Smooth muscle cell (in vitro differentiated cells): ENCODE measurements at regions not wholly inside any gene's neighbourhood (a gene's known extent, or its start where the extent isn't known, plus 50 kb on each side); places are given as distances from the start of the nearest gene placed in this dataset.
A peak's percentile ranks its signal among the peaks of the same experiment; 100 is the strongest.

Experiments used
- DNase-seq: peaks from one replicate; lab custom pipeline; 2025; ENCODE audit not compliant: unreplicated experiment; lab: John Stamatoyannopoulos, UW
- H2AFZ ChIP-seq: fragments of 200-600 bp; sonication (generic); 2 replicates; pipeline ENCODE4 v1.6.0; 2016; ENCODE audit warnings: antibody characterized with exemption, low read depth, mild to moderate bottlenecking
- H3F3A ChIP-seq: fragments of 200-600 bp; sonication (generic); 2 replicates; pipeline ENCODE4 v1.6.0; 2017; ENCODE audit warnings: antibody characterized with exemption, low read depth
- H3K27ac ChIP-seq: fragments of 200-600 bp; sonication (generic); 2 replicates; pipeline ENCODE4 v1.5.1; 2016; ENCODE audit warnings: low read depth, mild to moderate bottlenecking
- H3K27me3 ChIP-seq: fragments of 200-600 bp; sonication (generic); 2 replicates; pipeline ENCODE4 v1.6.1; 2016; ENCODE audit warnings: low read depth, mild to moderate bottlenecking
- H3K36me3 ChIP-seq: fragments of 200-600 bp; sonication (generic); 2 replicates; pipeline ENCODE4 v1.5.1; 2016; ENCODE audit warnings: low read depth
- H3K4me1 ChIP-seq: fragments of 200-600 bp; sonication (generic); 2 replicates; pipeline ENCODE4 v1.5.1; 2016; ENCODE audit warnings: low read depth
- H3K4me2 ChIP-seq: fragments of 200-600 bp; sonication (generic); 2 replicates; pipeline ENCODE4 v1.6.0; 2016; ENCODE audit warnings: mild to moderate bottlenecking
- H3K4me3 ChIP-seq: fragments of 200-600 bp; sonication (generic); 2 replicates; pipeline ENCODE4 v1.5.1; 2016; ENCODE audit warnings: mild to moderate bottlenecking
- H3K79me2 ChIP-seq: fragments of 200-600 bp; sonication (generic); 2 replicates; pipeline ENCODE4 v1.6.0; 2016; ENCODE audit warnings: low read depth, mild to moderate bottlenecking
- H3K9ac ChIP-seq: fragments of 200-600 bp; sonication (generic); 2 replicates; pipeline ENCODE4 v1.6.0; 2016; ENCODE audit warnings: low read depth
- H3K9me3 ChIP-seq: fragments of 200-600 bp; sonication (generic); replicated peaks from 2 replicates; pipeline ENCODE4 v1.5.1; 2016; ENCODE audit warnings: low read depth
- H4K20me1 ChIP-seq: fragments of 200-600 bp; sonication (generic); 2 replicates; pipeline ENCODE4 v1.6.0; 2016; ENCODE audit warnings: low read depth
- WGBS: methylation state at CpG from one replicate; pipeline ENCODE4 v1.1.7; 2016; ENCODE audit warnings: low lambda C conversion rate; 5-methylcytosine and 5-hydroxymethylcytosine counted together
- TF ChIP-seq, protein P1 (sequence below): fragments of 200-600 bp; sonication (generic); IDR thresholded peaks from 2 replicates; pipeline ENCODE4 v1.5.1; 2017; ENCODE audit warnings: borderline replicate concordance, mild to moderate bottlenecking, antibody characterized with exemption; ENCODE audit not compliant: insufficient read depth, poor library complexity, severe bottlenecking

GRCh38 chr4:102168580-102168979 lies 176.7 kb downstream of the SLC39A8 start:
- Histone ChIP-seq H2AFZ (peak overlapping the region; percentile 43), H3K4me1 (no peaks in the 10 kb centered on the region), H3K4me3 (no peak overlapping the region), H3K9me3 (no peaks in the 10 kb centered on the region), H3K9ac (no peak overlapping the region), H3K4me2 (no peak overlapping the region), H3K36me3 (no peaks in the 10 kb centered on the region), H3F3A (no peaks in the 10 kb centered on the region), H4K20me1 (no peaks in the 10 kb centered on the region), H3K27ac (no peak overlapping the region), H3K27me3 (no peaks in the 10 kb centered on the region), H3K79me2 (no peaks in the 10 kb centered on the region)
- 84% methylated on average over 4 of the region's 4 CpGs for WGBS
- TF ChIP-seq, protein P1, sequence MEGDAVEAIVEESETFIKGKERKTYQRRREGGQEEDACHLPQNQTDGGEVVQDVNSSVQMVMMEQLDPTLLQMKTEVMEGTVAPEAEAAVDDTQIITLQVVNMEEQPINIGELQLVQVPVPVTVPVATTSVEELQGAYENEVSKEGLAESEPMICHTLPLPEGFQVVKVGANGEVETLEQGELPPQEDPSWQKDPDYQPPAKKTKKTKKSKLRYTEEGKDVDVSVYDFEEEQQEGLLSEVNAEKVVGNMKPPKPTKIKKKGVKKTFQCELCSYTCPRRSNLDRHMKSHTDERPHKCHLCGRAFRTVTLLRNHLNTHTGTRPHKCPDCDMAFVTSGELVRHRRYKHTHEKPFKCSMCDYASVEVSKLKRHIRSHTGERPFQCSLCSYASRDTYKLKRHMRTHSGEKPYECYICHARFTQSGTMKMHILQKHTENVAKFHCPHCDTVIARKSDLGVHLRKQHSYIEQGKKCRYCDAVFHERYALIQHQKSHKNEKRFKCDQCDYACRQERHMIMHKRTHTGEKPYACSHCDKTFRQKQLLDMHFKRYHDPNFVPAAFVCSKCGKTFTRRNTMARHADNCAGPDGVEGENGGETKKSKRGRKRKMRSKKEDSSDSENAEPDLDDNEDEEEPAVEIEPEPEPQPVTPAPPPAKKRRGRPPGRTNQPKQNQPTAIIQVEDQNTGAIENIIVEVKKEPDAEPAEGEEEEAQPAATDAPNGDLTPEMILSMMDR, result no peak
- DNase-seq, result no peak

GRCh38 chr4:102165584-102165983 lies 179.7 kb downstream of the SLC39A8 start:
- H3K36me3 ChIP-seq, result no peaks in the 10 kb centered on the region
- H3K79me2 ChIP-seq, result no peaks in the 10 kb centered on the region
- no peaks in the 10 kb centered on the region for H3K4me1 ChIP-seq
- H3K9ac ChIP-seq, result no peak overlapping the region
- no peaks in the 10 kb centered on the region for H3K27me3 ChIP-seq
- H2AFZ ChIP-seq, result no peak overlapping the region
- WGBS, result 86% methylated on average over 8 of the region's 8 CpGs
- H3K9me3 ChIP-seq, result no peaks in the 10 kb centered on the region
- no peaks in the 10 kb centered on the region for H3F3A ChIP-seq
- H3K4me3 ChIP-seq, result no peak overlapping the region
- DNase-seq, result no peak
- TF ChIP-seq, protein P1, result no peak
- H3K4me2 ChIP-seq, result no peak overlapping the region
- no peaks in the 10 kb centered on the region for H4K20me1 ChIP-seq
- H3K27ac ChIP-seq, result no peak overlapping the region

GRCh38 chr4:102163404-102164140 lies 181.7 kb downstream of the SLC39A8 start:
- Histone ChIP-seq H3K27me3 (no peaks in the 10 kb centered on the region), H3K36me3 (no peaks in the 10 kb centered on the region), H2AFZ (peak overlapping the region; percentile 7), H3K79me2 (no peaks in the 10 kb centered on the region), H3K9me3 (no peaks in the 10 kb centered on the region), H3K9ac (no peak overlapping the region), H3K27ac (peak overlapping the region; percentile 12), H3K4me1 (no peaks in the 10 kb centered on the region), H3K4me2 (no peak overlapping the region), H3F3A (no peaks in the 10 kb centered on the region), H3K4me3 (no peak overlapping the region), H4K20me1 (no peaks in the 10 kb centered on the region)
- DNase-seq, result no peak
- WGBS, result 9% methylated on average over 4 of the region's 4 CpGs
- TF ChIP-seq, protein P1, result no peak

- Histone ChIP-seq H3K79me2 (no peaks in the 10 kb centered on the region), H3K4me2 (no peak overlapping the region), H3K9ac (no peak overlapping the region), H4K20me1 (no peaks in the 10 kb centered on the region), H3F3A (no peaks in the 10 kb centered on the region), H3K36me3 (no peaks in the 10 kb centered on the region), H3K4me1 (no peaks in the 10 kb centered on the region), H3K27ac (no peak overlapping the region), H3K27me3 (no peaks in the 10 kb centered on the region), H3K9me3 (no peaks in the 10 kb centered on the region), H3K4me3 (no peak overlapping the region), H2AFZ (no peak overlapping the region)
- no peak for DNase-seq
- WGBS, result 94% methylated on average over 6 of the region's 6 CpGs
- TF ChIP-seq, protein P1, result no peak
These were observed 187.3 kb downstream of the SLC39A8 start for GRCh38 chr4:102157984-102158383.
